Endodermal cell (in vitro differentiated cells): ENCODE measurements at regions not wholly inside any gene's neighbourhood (a gene's known extent, or its start where the extent isn't known, plus 50 kb on each side); places are given as distances from the start of the nearest gene placed in this dataset.

Experiments
- DNase-seq: peaks from one replicate; pipeline ENCODE4 v3.0.0-alpha.2; 2017
- H3K27ac ChIP-seq: 2 replicates; pipeline ENCODE4 v1.5.1; 2013; ENCODE audit warnings: mild to moderate bottlenecking, low read depth, low read length, moderate library complexity
- H3K27me3 ChIP-seq: 2 replicates; pipeline ENCODE4 v1.6.1; 2013; ENCODE audit warnings: mild to moderate bottlenecking, low read length, moderate library complexity; ENCODE audit not compliant: insufficient read depth, control insufficient read depth, poor library complexity, severe bottlenecking
- H3K36me3 ChIP-seq: 2 replicates; pipeline ENCODE4 v1.7.0; 2013; ENCODE audit warnings: mild to moderate bottlenecking, low read length, moderate library complexity; ENCODE audit not compliant: control insufficient read depth, insufficient read depth
- H3K4me1 ChIP-seq: one replicate; pipeline ENCODE4 v1.7.0; 2013; ENCODE audit warnings: low read length; ENCODE audit not compliant: control insufficient read depth, insufficient read depth
- H3K4me3 ChIP-seq: 2 replicates; pipeline ENCODE4 v1.5.1; 2013; ENCODE audit warnings: mild to moderate bottlenecking, low read length, moderate library complexity
- H3K9ac ChIP-seq: 2 replicates; pipeline ENCODE4 v1.6.1; 2013; ENCODE audit warnings: mild to moderate bottlenecking, low read length, moderate library complexity; ENCODE audit not compliant: poor library complexity, severe bottlenecking; ENCODE audit errors: extremely low read depth
- H3K9me3 ChIP-seq: 2 replicates; pipeline ENCODE4 v1.6.1; 2013; ENCODE audit warnings: mild to moderate bottlenecking, low read length, moderate library complexity; ENCODE audit not compliant: control insufficient read depth
- H3K27ac Mint-ChIP-seq: 2 replicates; pipeline ENCODE4 v1.8.0; 2020; ENCODE audit warnings: mixed read lengths
- H3K27me3 Mint-ChIP-seq: 2 replicates; pipeline ENCODE4 v1.8.0; 2021; ENCODE audit warnings: mild to moderate bottlenecking, mixed read lengths; ENCODE audit not compliant: insufficient read depth
- H3K36me3 Mint-ChIP-seq: 2 replicates; pipeline ENCODE4 v1.8.0; 2020; ENCODE audit warnings: low read depth, mixed read lengths
- H3K4me1 Mint-ChIP-seq: 2 replicates; pipeline ENCODE4 v1.8.0; 2020; ENCODE audit warnings: mixed read lengths
- H3K4me3 Mint-ChIP-seq: 2 replicates; pipeline ENCODE4 v1.8.0; 2020; ENCODE audit warnings: mild to moderate bottlenecking, moderate library complexity, mixed read lengths
- H3K9me3 Mint-ChIP-seq: 2 replicates; pipeline ENCODE4 v1.8.0; 2020; ENCODE audit warnings: mild to moderate bottlenecking, mixed read lengths
- WGBS, 2 experiments: methylation state at CpG; one replicate each; pipeline versions ENCODE4 v1.1.5 to v1.1.7; 2013; ENCODE audit warnings: missing lambda C conversion rate in 2 of 2, mixed read lengths in 1 of 2; ENCODE audit not compliant: insufficient coverage in 1 of 2, insufficient read length in 1 of 2; 5-methylcytosine and 5-hydroxymethylcytosine counted together
- TF ChIP-seq, protein P1 (sequence below): fragments of 200-600 bp; sonication (generic); conservative IDR thresholded peaks from 2 replicates; pipeline ENCODE4 v1.5.0; 2021; ENCODE audit warnings: antibody characterized with exemption, mild to moderate bottlenecking

DNA sequence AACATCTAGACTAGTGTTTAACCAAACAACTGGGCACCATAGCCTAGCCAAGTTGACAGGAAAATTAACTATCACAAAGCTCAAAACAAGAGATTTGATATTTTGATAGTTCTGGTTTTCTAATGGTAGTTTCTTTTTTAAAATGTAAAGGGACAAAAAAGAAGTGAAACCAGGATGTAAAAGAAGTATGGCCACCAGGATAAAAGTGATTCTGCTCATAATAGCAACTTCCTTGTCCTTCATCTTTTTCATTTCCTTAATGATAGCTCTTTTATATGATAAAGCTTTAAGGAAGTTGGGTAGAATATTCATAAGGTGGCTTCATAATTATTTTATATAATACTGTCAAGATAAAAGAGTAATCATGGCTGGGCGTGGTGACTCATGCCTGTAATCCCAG, 139.1 kb downstream of the BASP1 start:
- Histone ChIP-seq H3K27me3 (no peaks in the 10 kb centered on the region), H3K9me3 (peaks cover 9% of the 10 kb centered on the region), H3K4me3 (no peak overlapping the region), H3K4me1 (no peaks in the 10 kb centered on the region), H3K9ac (no peak overlapping the region), H3K36me3 (no peaks in the 10 kb centered on the region), H3K27ac (no peak overlapping the region)
- TF ChIP-seq, protein P1, sequence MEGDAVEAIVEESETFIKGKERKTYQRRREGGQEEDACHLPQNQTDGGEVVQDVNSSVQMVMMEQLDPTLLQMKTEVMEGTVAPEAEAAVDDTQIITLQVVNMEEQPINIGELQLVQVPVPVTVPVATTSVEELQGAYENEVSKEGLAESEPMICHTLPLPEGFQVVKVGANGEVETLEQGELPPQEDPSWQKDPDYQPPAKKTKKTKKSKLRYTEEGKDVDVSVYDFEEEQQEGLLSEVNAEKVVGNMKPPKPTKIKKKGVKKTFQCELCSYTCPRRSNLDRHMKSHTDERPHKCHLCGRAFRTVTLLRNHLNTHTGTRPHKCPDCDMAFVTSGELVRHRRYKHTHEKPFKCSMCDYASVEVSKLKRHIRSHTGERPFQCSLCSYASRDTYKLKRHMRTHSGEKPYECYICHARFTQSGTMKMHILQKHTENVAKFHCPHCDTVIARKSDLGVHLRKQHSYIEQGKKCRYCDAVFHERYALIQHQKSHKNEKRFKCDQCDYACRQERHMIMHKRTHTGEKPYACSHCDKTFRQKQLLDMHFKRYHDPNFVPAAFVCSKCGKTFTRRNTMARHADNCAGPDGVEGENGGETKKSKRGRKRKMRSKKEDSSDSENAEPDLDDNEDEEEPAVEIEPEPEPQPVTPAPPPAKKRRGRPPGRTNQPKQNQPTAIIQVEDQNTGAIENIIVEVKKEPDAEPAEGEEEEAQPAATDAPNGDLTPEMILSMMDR: no peak
- Mint-ChIP-seq H3K9me3 (peaks cover 4% of the 10 kb centered on the region), H3K4me1 (no peaks in the 10 kb centered on the region), H3K27ac (no peak overlapping the region), H3K36me3 (no peaks in the 10 kb centered on the region), H3K4me3 (no peak overlapping the region), H3K27me3 (peaks cover 11% of the 10 kb centered on the region)
- DNase-seq: no peak
- WGBS, 2 experiments: 83 to 94% methylated on average over 1 of the region's 1 CpG

DNA sequence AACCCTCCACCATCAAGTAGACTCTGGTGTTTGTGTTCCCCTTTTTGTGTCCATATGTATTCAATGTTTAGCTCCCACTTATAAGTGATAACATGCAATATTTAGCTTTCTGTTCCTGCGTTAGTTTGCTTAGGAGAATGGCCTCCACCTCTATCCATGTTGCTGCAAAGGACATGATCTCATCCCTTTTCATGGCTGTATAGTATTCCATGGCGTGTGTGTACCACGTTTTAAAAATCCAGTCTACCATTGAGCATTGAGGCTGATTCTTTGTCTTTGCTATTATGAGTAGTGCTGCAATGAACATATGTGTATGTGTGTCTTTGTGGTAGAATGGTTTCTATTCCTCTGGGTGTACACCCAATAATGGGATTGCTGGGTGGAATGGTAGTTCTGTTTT, 140.1 kb downstream of the BASP1 start:
- TF ChIP-seq, protein P1: no peak
- H3K36me3 ChIP-seq: no peaks in the 10 kb centered on the region
- Mint-ChIP-seq H3K36me3 (no peaks in the 10 kb centered on the region), H3K27ac (no peak overlapping the region), H3K4me3 (no peak overlapping the region), H3K9me3 (peaks cover 4% of the 10 kb centered on the region), H3K27me3 (peaks cover 12% of the 10 kb centered on the region), H3K4me1 (peaks cover 6% of the 10 kb centered on the region)
- H3K9me3 ChIP-seq: peaks cover 9% of the 10 kb centered on the region
- H3K4me1 ChIP-seq: no peaks in the 10 kb centered on the region
- H3K4me3 ChIP-seq: no peak overlapping the region
- 90 to 93% methylated on average over 3 of the region's 3 CpGs for WGBS, 2 experiments
- H3K27me3 ChIP-seq: no peaks in the 10 kb centered on the region
- DNase-seq: no peak
- H3K27ac ChIP-seq: no peak overlapping the region
- no peak overlapping the region for H3K9ac ChIP-seq

GRCh38 chr5:17358031-17358430, 140.0 kb upstream of the TAF11L2 start:
- H3K27ac ChIP-seq: no peak overlapping the region
- 94 to 100% methylated on average over 1 to 2 of the region's 3 CpGs for WGBS, 2 experiments
- peaks cover 12% of the 10 kb centered on the region for H3K27me3 Mint-ChIP-seq
- peaks cover 11% of the 10 kb centered on the region for H3K4me1 Mint-ChIP-seq
- H3K4me3 Mint-ChIP-seq: no peak overlapping the region
- no peaks in the 10 kb centered on the region for H3K36me3 ChIP-seq
- H3K4me1 ChIP-seq: no peaks in the 10 kb centered on the region
- TF ChIP-seq, protein P1: no peak
- no peaks in the 10 kb centered on the region for H3K36me3 Mint-ChIP-seq
- peaks cover 9% of the 10 kb centered on the region for H3K9me3 ChIP-seq
- no peak overlapping the region for H3K4me3 ChIP-seq
- DNase-seq: no peak
- H3K27ac Mint-ChIP-seq: no peak overlapping the region
- H3K27me3 ChIP-seq: no peaks in the 10 kb centered on the region
- H3K9me3 Mint-ChIP-seq: peaks cover 4% of the 10 kb centered on the region
- H3K9ac ChIP-seq: no peak overlapping the region
